Smooth muscle cell (in vitro differentiated cells): ENCODE measurements at regions not wholly inside any gene's neighbourhood (a gene's known extent, or its start where the extent isn't known, plus 50 kb on each side); places are given as distances from the start of the nearest gene placed in this dataset.

Experiments
- DNase-seq: peaks from one replicate; lab custom pipeline; 2025; ENCODE audit not compliant: unreplicated experiment; lab: John Stamatoyannopoulos, UW
- H2AFZ ChIP-seq: fragments of 200-600 bp; sonication (generic); 2 replicates; pipeline ENCODE4 v1.6.0; 2016; ENCODE audit warnings: antibody characterized with exemption, low read depth, mild to moderate bottlenecking
- H3F3A ChIP-seq: fragments of 200-600 bp; sonication (generic); 2 replicates; pipeline ENCODE4 v1.6.0; 2017; ENCODE audit warnings: antibody characterized with exemption, low read depth
- H3K27ac ChIP-seq: fragments of 200-600 bp; sonication (generic); 2 replicates; pipeline ENCODE4 v1.5.1; 2016; ENCODE audit warnings: low read depth, mild to moderate bottlenecking
- H3K27me3 ChIP-seq: fragments of 200-600 bp; sonication (generic); 2 replicates; pipeline ENCODE4 v1.6.1; 2016; ENCODE audit warnings: low read depth, mild to moderate bottlenecking
- H3K36me3 ChIP-seq: fragments of 200-600 bp; sonication (generic); 2 replicates; pipeline ENCODE4 v1.5.1; 2016; ENCODE audit warnings: low read depth
- H3K4me1 ChIP-seq: fragments of 200-600 bp; sonication (generic); 2 replicates; pipeline ENCODE4 v1.5.1; 2016; ENCODE audit warnings: low read depth
- H3K4me2 ChIP-seq: fragments of 200-600 bp; sonication (generic); 2 replicates; pipeline ENCODE4 v1.6.0; 2016; ENCODE audit warnings: mild to moderate bottlenecking
- H3K4me3 ChIP-seq: fragments of 200-600 bp; sonication (generic); 2 replicates; pipeline ENCODE4 v1.5.1; 2016; ENCODE audit warnings: mild to moderate bottlenecking
- H3K79me2 ChIP-seq: fragments of 200-600 bp; sonication (generic); 2 replicates; pipeline ENCODE4 v1.6.0; 2016; ENCODE audit warnings: low read depth, mild to moderate bottlenecking
- H3K9ac ChIP-seq: fragments of 200-600 bp; sonication (generic); 2 replicates; pipeline ENCODE4 v1.6.0; 2016; ENCODE audit warnings: low read depth
- H3K9me3 ChIP-seq: fragments of 200-600 bp; sonication (generic); replicated peaks from 2 replicates; pipeline ENCODE4 v1.5.1; 2016; ENCODE audit warnings: low read depth
- H4K20me1 ChIP-seq: fragments of 200-600 bp; sonication (generic); 2 replicates; pipeline ENCODE4 v1.6.0; 2016; ENCODE audit warnings: low read depth
- CTCF ChIP-seq: fragments of 200-600 bp; sonication (generic); IDR thresholded peaks from 2 replicates; pipeline ENCODE4 v1.5.1; 2017; ENCODE audit warnings: borderline replicate concordance, mild to moderate bottlenecking, antibody characterized with exemption; ENCODE audit not compliant: insufficient read depth, poor library complexity, severe bottlenecking
- WGBS: methylation state at CpG from one replicate; pipeline ENCODE4 v1.1.7; 2016; ENCODE audit warnings: low lambda C conversion rate; 5-methylcytosine and 5-hydroxymethylcytosine counted together

GRCh38 chr2:48238381-48238780 lies 76.1 kb upstream of the FOXN2 start:
- Histone ChIP-seq H3K9ac (no peak overlapping the region), H3K27me3 (no peaks in the 10 kb centered on the region), H2AFZ (no peak overlapping the region), H4K20me1 (no peaks in the 10 kb centered on the region), H3F3A (no peaks in the 10 kb centered on the region), H3K27ac (no peak overlapping the region), H3K9me3 (no peaks in the 10 kb centered on the region), H3K79me2 (no peaks in the 10 kb centered on the region), H3K4me3 (no peak overlapping the region), H3K36me3 (no peaks in the 10 kb centered on the region), H3K4me2 (no peak overlapping the region), H3K4me1 (no peaks in the 10 kb centered on the region)
- TF ChIP-seq CTCF, result no peak
- WGBS, result 95% methylated on average over 4 of the region's 4 CpGs
- DNase-seq, result no peak

- H3K27me3 ChIP-seq, result no peaks in the 10 kb centered on the region
- no peaks in the 10 kb centered on the region for H3K9me3 ChIP-seq
- H3K79me2 ChIP-seq, result no peaks in the 10 kb centered on the region
- 91% methylated on average over 9 of the region's 9 CpGs for WGBS
- no peak overlapping the region for H3K9ac ChIP-seq
- no peaks in the 10 kb centered on the region for H4K20me1 ChIP-seq
- H3K27ac ChIP-seq, result no peak overlapping the region
- no peaks in the 10 kb centered on the region for H3K36me3 ChIP-seq
- no peak overlapping the region for H3K4me2 ChIP-seq
- H3K4me1 ChIP-seq, result no peaks in the 10 kb centered on the region
- no peak for TF ChIP-seq CTCF
- H2AFZ ChIP-seq, result no peak overlapping the region
- H3K4me3 ChIP-seq, result no peak overlapping the region
- no peak for DNase-seq
- H3F3A ChIP-seq, result no peaks in the 10 kb centered on the region
These were observed 73.6 kb upstream of the FOXN2 start for GRCh38 chr2:48240912-48241311.

GRCh38 chr2:48247206-48247605 lies 67.3 kb upstream of the FOXN2 start:
- Histone ChIP-seq H4K20me1 (no peaks in the 10 kb centered on the region), H3K36me3 (no peaks in the 10 kb centered on the region), H3K4me3 (no peak overlapping the region), H3K9ac (no peak overlapping the region), H2AFZ (no peak overlapping the region), H3K4me1 (peaks cover 3% of the 10 kb centered on the region), H3F3A (no peaks in the 10 kb centered on the region), H3K27me3 (no peaks in the 10 kb centered on the region), H3K79me2 (no peaks in the 10 kb centered on the region), H3K27ac (no peak overlapping the region), H3K9me3 (no peaks in the 10 kb centered on the region), H3K4me2 (no peak overlapping the region)
- no peak for DNase-seq
- no peak for TF ChIP-seq CTCF
- WGBS, result 98% methylated on average over 5 of the region's 5 CpGs

GRCh38 chr2:48248251-48248933 lies 66.1 kb upstream of the FOXN2 start:
- TF ChIP-seq CTCF, result no peak
- Histone ChIP-seq H3K27ac (peak overlapping the region; percentile 84), H4K20me1 (no peaks in the 10 kb centered on the region), H3K4me1 (peaks cover 3% of the 10 kb centered on the region), H3K9me3 (no peaks in the 10 kb centered on the region), H3F3A (no peaks in the 10 kb centered on the region), H3K27me3 (no peaks in the 10 kb centered on the region), H2AFZ (no peak overlapping the region), H3K36me3 (no peaks in the 10 kb centered on the region), H3K79me2 (no peaks in the 10 kb centered on the region), H3K4me3 (no peak overlapping the region), H3K4me2 (peak overlapping the region; percentile 41), H3K9ac (peak overlapping the region; percentile 38)
- 74% methylated on average over 3 of the region's 3 CpGs for WGBS
- no peak for DNase-seq
